ENCODE measurements at regions not wholly inside any gene's neighbourhood (a gene's known extent, or its start where the extent isn't known, plus 50 kb on each side); places are given as distances from the start of the nearest gene placed in this dataset.

GRCh38 chr6:150656156-150656555 lies 56.5 kb downstream of the PLEKHG1 start:
- TF ChIP-seq CTCF (IDR thresholded peaks at IDR 0.05; ENCODE audit: low read length) (no peak), EZH2 (IDR thresholded peaks at IDR 0.05; ENCODE audit: borderline replicate concordance, low read length) (no peak)
